Left renal cortex interstitium (tissue), 4 donors: ENCODE measurements at regions not wholly inside any gene's neighbourhood (a gene's known extent, or its start where the extent isn't known, plus 50 kb on each side); places are given as distances from the start of the nearest gene placed in this dataset.
"Not testable (repeated sequence)": the region's sequence is repeated elsewhere in the genome, so short reads cannot be mapped to it uniquely, and the experiment has no call there.

Experiments
- DNase-seq, 4 donors: peaks; one replicate each; pipeline ENCODE4 v3.0.0-alpha.2; 2013; ENCODE audit warnings: low read depth in 4 of 4, low spot score in 2 of 4, missing footprints in 1 of 4

- DNase-seq: no peak
Observed at GRCh38 chr5:39543335-39543734, 118.6 kb upstream of the DAB2 start.

- no peak for DNase-seq
Observed at GRCh38 chr5:39542511-39543285, 117.9 kb upstream of the DAB2 start.

- DNase-seq: no peak
Observed at GRCh38 chr5:39541920-39542319, 117.1 kb upstream of the DAB2 start.

GRCh38 chr5:39539470-39539869, 114.7 kb upstream of the DAB2 start:
- DNase-seq: no peak

GRCh38 chr5:39534690-39535089, 109.9 kb upstream of the DAB2 start:
- DNase-seq: no peak

- DNase-seq: no peak
Observed at GRCh38 chr5:39533749-39534148, 109.0 kb upstream of the DAB2 start.

GRCh38 chr5:39532511-39532910, 107.7 kb upstream of the DAB2 start:
- DNase-seq: no peak

- no peak for DNase-seq
Observed at GRCh38 chr5:39531306-39531705, 106.5 kb upstream of the DAB2 start.

- no peak for DNase-seq
Observed at GRCh38 chr5:39526914-39527477, 102.2 kb upstream of the DAB2 start.

GRCh38 chr5:39525781-39526180, 101.0 kb upstream of the DAB2 start:
- not testable (repeated sequence) for DNase-seq

- no peak for DNase-seq
Observed at GRCh38 chr5:39525271-39525670, 100.5 kb upstream of the DAB2 start.

- DNase-seq: no peak
Observed at GRCh38 chr5:39523821-39524220, 99.0 kb upstream of the DAB2 start.

- no peak for DNase-seq
Observed at GRCh38 chr5:39521940-39522590, 97.3 kb upstream of the DAB2 start.

- DNase-seq: no peak
Observed at GRCh38 chr5:39521098-39521860, 96.5 kb upstream of the DAB2 start.

- no peak for DNase-seq
Observed at GRCh38 chr5:39520232-39520572, 95.4 kb upstream of the DAB2 start.

- no peak for DNase-seq
Observed at GRCh38 chr5:39519566-39520231, 94.9 kb upstream of the DAB2 start.

- no peak for DNase-seq
Observed at GRCh38 chr5:39519079-39519478, 94.3 kb upstream of the DAB2 start.

- no peak for DNase-seq
Observed at GRCh38 chr5:39518516-39518915, 93.7 kb upstream of the DAB2 start.

GRCh38 chr5:39517800-39518199, 93.0 kb upstream of the DAB2 start:
- DNase-seq: no peak

- no peak for DNase-seq
Observed at GRCh38 chr5:39515881-39516280, 91.1 kb upstream of the DAB2 start.

- no peak for DNase-seq
Observed at GRCh38 chr5:39513236-39513635, 88.5 kb upstream of the DAB2 start.
